Panc1 (cell line): ENCODE measurements at regions not wholly inside any gene's neighbourhood (a gene's known extent, or its start where the extent isn't known, plus 50 kb on each side); places are given as distances from the start of the nearest gene placed in this dataset.

Experiments
- POLR2AphosphoS5 ChIP-seq: IDR thresholded peaks from 2 replicates; pipeline ENCODE4 v1.6.1; 2012; ENCODE audit warnings: mild to moderate bottlenecking, low read depth, low read length, moderate library complexity
- SIN3A ChIP-seq: IDR thresholded peaks from 2 replicates; pipeline ENCODE4 v1.6.1; 2012; ENCODE audit warnings: low read depth, mild to moderate bottlenecking, low read length, moderate library complexity, borderline replicate concordance; ENCODE audit not compliant: insufficient read depth
- TCF7L2 ChIP-seq: IDR thresholded peaks from 2 replicates; pipeline ENCODE4 v1.6.1; 2011; ENCODE audit warnings: mild to moderate bottlenecking, low read depth, low read length, inconsistent platforms
- TF ChIP-seq, protein P1 (sequence below): fragments of 450-650 bp; IDR thresholded peaks from 2 replicates; pipeline ENCODE4 v1.5.1; 2017; ENCODE audit warnings: mild to moderate bottlenecking
- TF ChIP-seq, protein P2 (sequence below), 2 experiments: IDR thresholded peaks; 2 replicates each; pipeline ENCODE4 v1.6.1; 2011 to 2012; ENCODE audit warnings: low read depth in 2 of 2, control low read depth in 1 of 2, low read length in 1 of 2, mild to moderate bottlenecking in 1 of 2, moderate library complexity in 1 of 2; ENCODE audit not compliant: insufficient read depth in 1 of 2

DNA sequence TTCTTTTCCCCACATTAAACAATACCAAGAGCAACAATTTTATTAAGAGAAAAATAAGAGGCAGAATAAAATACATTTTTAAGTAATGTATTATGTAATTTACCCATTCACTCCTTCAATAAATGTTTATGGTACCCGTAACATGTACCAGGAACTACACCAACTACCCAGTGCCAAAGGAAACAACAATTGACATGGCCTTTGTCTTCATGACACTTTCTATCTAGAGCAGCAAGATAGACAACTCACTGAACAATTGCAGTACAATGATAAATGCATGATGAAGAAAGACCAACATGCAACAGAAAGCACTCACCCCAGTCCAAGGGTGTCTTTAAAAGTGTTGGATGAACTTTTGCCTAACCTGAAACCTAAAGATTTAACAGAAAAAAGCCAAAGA is 493.8 kb downstream of the IGSF11 start:
- TF ChIP-seq, protein P1, sequence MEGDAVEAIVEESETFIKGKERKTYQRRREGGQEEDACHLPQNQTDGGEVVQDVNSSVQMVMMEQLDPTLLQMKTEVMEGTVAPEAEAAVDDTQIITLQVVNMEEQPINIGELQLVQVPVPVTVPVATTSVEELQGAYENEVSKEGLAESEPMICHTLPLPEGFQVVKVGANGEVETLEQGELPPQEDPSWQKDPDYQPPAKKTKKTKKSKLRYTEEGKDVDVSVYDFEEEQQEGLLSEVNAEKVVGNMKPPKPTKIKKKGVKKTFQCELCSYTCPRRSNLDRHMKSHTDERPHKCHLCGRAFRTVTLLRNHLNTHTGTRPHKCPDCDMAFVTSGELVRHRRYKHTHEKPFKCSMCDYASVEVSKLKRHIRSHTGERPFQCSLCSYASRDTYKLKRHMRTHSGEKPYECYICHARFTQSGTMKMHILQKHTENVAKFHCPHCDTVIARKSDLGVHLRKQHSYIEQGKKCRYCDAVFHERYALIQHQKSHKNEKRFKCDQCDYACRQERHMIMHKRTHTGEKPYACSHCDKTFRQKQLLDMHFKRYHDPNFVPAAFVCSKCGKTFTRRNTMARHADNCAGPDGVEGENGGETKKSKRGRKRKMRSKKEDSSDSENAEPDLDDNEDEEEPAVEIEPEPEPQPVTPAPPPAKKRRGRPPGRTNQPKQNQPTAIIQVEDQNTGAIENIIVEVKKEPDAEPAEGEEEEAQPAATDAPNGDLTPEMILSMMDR = no peak
- TF ChIP-seq, protein P2, sequence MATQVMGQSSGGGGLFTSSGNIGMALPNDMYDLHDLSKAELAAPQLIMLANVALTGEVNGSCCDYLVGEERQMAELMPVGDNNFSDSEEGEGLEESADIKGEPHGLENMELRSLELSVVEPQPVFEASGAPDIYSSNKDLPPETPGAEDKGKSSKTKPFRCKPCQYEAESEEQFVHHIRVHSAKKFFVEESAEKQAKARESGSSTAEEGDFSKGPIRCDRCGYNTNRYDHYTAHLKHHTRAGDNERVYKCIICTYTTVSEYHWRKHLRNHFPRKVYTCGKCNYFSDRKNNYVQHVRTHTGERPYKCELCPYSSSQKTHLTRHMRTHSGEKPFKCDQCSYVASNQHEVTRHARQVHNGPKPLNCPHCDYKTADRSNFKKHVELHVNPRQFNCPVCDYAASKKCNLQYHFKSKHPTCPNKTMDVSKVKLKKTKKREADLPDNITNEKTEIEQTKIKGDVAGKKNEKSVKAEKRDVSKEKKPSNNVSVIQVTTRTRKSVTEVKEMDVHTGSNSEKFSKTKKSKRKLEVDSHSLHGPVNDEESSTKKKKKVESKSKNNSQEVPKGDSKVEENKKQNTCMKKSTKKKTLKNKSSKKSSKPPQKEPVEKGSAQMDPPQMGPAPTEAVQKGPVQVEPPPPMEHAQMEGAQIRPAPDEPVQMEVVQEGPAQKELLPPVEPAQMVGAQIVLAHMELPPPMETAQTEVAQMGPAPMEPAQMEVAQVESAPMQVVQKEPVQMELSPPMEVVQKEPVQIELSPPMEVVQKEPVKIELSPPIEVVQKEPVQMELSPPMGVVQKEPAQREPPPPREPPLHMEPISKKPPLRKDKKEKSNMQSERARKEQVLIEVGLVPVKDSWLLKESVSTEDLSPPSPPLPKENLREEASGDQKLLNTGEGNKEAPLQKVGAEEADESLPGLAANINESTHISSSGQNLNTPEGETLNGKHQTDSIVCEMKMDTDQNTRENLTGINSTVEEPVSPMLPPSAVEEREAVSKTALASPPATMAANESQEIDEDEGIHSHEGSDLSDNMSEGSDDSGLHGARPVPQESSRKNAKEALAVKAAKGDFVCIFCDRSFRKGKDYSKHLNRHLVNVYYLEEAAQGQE (IDR thresholded peaks at IDR 0.05; ENCODE audit: insufficient read depth in 1 of 2, low read depth in 2 of 2, low read length in 1 of 2) = no peak
- TF ChIP-seq POLR2AphosphoS5 = no peak
- TF ChIP-seq TCF7L2 = no peak
- no peak for TF ChIP-seq SIN3A
